Ovary (tissue), 3 donors: ENCODE measurements at regions not wholly inside any gene's neighbourhood (a gene's known extent, or its start where the extent isn't known, plus 50 kb on each side); places are given as distances from the start of the nearest gene placed in this dataset.

ENCODE experiments used
- CTCF ChIP-seq, 3 donors: fragments of 450-650 bp in 2 of 3; fragments of 200-600 bp in 1 of 3; IDR thresholded peaks; one replicate each; pipeline versions ENCODE4 v1.5.1 to v1.8.0; 2016 to 2022; ENCODE audit warnings: antibody characterized with exemption in 3 of 3, mild to moderate bottlenecking in 1 of 3
- EP300 ChIP-seq: sonication (generic); formaldehyde crosslinking; IDR thresholded peaks from one replicate; pipeline ENCODE4 v1.6.1; 2017; ENCODE audit warnings: antibody characterized with exemption
- POLR2A ChIP-seq: fragments of 450-650 bp; IDR thresholded peaks from one replicate; pipeline ENCODE4 v1.6.1; 2017; ENCODE audit warnings: antibody characterized with exemption, mild to moderate bottlenecking, moderate library complexity
- donor health status: DM: no; HTN: no; CAD: no.

- TF ChIP-seq POLR2A: no peak
- peak in 1 of 3 donors; percentile 25 for TF ChIP-seq CTCF (IDR thresholded peaks at IDR 0.05)
- TF ChIP-seq EP300: no peak
Observed at GRCh38 chr6:43951063-43951755, 176.0 kb downstream of the MRPL14 start.
